BJ (cell line): ENCODE measurements at regions not wholly inside any gene's neighbourhood (a gene's known extent, or its start where the extent isn't known, plus 50 kb on each side); places are given as distances from the start of the nearest gene placed in this dataset.

Experiments
- CTCF ChIA-PET: fragments of 350-600 bp; formaldehyde crosslinking; extraction: SDS; loops from one replicate; lab custom pipeline; 2021; ENCODE audit warnings: antibody characterized with exemption, inconsistent platforms; lab: Yijun Ruan, JAX
- POLR2A ChIA-PET: fragments of 300-600 bp; sonication (Branson Sonifier 250); formaldehyde crosslinking; extraction: SDS; loops from one replicate; lab custom pipeline; 2021; ENCODE audit warnings: antibody characterized with exemption; lab: Charles Lee
- DNase-seq: peaks from one replicate; pipeline ENCODE4 v3.0.0-alpha.2; 2011; ENCODE audit warnings: low read depth
- H3K27me3 ChIP-seq: 2 replicates; pipeline ENCODE4 v1.6.0; 2011; ENCODE audit warnings: low read length; ENCODE audit not compliant: control insufficient read depth, insufficient read depth
- H3K36me3 ChIP-seq: 2 replicates; pipeline ENCODE4 v1.5.1; 2011; ENCODE audit warnings: low read length; ENCODE audit not compliant: control insufficient read depth, insufficient read depth
- H3K4me3 ChIP-seq: 2 replicates; pipeline ENCODE4 v1.5.1; 2011; ENCODE audit warnings: low read depth, mild to moderate bottlenecking, control low read depth, low read length
- TF ChIP-seq, protein P1 (sequence below): IDR thresholded peaks from 2 replicates; pipeline ENCODE4 v1.5.1; 2011; ENCODE audit warnings: low read depth, mild to moderate bottlenecking, control low read depth, inconsistent platforms, low read length, moderate library complexity; ENCODE audit not compliant: insufficient read depth

DNA sequence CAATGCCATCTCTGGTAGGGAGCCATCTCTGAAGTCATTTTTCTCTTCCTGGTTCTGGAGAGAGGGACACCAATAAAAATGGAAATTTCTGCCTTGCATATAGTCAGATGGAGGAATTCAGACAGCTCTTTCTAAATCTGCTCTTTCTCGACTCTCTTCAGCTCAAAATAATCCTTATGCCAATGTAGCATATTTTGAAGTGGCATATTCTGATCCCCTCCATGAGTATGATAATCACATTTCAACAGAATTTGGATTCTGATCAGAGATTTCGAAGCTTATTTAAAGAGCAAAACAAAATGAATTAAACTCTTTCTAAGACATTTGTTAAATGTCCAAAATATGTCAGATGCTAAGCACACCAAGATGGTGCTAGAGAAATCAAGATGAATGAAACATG, 267.1 kb upstream of the BTBD3 start:
- no peaks in the 10 kb centered on the region for H3K36me3 ChIP-seq
- no peaks in the 10 kb centered on the region for H3K27me3 ChIP-seq
- H3K4me3 ChIP-seq: no peak overlapping the region
- POLR2A ChIA-PET: interaction anchor here (0.6 kb wide), 1 partner anchor 86 kb away, joined by 10 read pairs; no protein-coding TSS in a partner anchor
- DNase-seq: no peak
- CTCF ChIA-PET: no interaction called here
- TF ChIP-seq, protein P1, sequence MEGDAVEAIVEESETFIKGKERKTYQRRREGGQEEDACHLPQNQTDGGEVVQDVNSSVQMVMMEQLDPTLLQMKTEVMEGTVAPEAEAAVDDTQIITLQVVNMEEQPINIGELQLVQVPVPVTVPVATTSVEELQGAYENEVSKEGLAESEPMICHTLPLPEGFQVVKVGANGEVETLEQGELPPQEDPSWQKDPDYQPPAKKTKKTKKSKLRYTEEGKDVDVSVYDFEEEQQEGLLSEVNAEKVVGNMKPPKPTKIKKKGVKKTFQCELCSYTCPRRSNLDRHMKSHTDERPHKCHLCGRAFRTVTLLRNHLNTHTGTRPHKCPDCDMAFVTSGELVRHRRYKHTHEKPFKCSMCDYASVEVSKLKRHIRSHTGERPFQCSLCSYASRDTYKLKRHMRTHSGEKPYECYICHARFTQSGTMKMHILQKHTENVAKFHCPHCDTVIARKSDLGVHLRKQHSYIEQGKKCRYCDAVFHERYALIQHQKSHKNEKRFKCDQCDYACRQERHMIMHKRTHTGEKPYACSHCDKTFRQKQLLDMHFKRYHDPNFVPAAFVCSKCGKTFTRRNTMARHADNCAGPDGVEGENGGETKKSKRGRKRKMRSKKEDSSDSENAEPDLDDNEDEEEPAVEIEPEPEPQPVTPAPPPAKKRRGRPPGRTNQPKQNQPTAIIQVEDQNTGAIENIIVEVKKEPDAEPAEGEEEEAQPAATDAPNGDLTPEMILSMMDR: no peak

DNA sequence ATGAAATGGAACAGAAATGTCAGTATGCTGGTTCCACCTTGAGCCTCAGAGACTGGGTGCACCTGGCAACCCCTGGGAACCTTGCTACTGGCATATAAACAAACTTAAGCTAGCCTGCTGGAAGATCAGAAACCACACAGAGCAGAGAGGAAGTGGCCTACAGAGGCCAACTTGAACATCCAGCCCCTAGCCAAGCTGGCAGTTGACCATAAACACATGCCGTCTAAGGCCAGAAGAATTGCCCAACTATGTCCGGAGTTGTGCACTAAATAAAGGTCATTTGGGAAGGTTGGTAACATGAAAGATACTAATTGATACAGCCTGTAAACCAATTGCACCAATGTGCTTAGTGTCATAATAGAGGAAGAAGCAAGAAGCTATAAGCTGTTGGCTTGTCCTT, 266.6 kb upstream of the BTBD3 start:
- ChIA-PET POLR2A (no interaction called here), CTCF (interaction anchor here (0.9 kb wide), 1 partner anchor 21 kb away, joined by 3 read pairs; no protein-coding TSS in a partner anchor)
- TF ChIP-seq, protein P1: no peak
- no peaks in the 10 kb centered on the region for H3K27me3 ChIP-seq
- no peaks in the 10 kb centered on the region for H3K36me3 ChIP-seq
- DNase-seq: no peak
- H3K4me3 ChIP-seq: no peak overlapping the region

DNA sequence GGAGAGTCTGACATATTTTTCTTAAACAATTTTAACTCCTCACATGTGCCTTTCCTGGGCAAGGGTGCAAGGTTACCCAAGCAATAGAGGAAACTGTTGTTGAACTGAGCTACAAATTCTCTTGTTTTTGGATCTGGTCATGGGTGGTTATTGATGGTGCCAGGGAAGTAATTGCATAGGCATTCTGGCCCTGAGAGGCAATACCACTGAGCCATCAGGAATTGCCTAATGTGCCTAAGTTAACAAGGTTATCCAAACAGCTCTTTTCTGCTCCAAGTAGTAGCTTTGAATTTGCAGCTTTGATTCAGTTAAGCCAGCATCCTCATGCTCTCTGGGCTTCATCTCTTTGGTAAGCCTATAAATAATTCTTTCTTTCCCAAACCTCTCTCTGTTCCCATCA, 266.0 kb upstream of the BTBD3 start:
- Histone ChIP-seq H3K36me3 (no peaks in the 10 kb centered on the region), H3K27me3 (no peaks in the 10 kb centered on the region), H3K4me3 (no peak overlapping the region)
- CTCF ChIA-PET: interaction anchor here (0.9 kb wide), 1 partner anchor 22 kb away, joined by 3 read pairs; no protein-coding TSS in a partner anchor
- DNase-seq: no peak
- POLR2A ChIA-PET: no interaction called here
- TF ChIP-seq, protein P1: no peak

GRCh38 chr20:11652128-11652527, 265.6 kb upstream of the BTBD3 start:
- TF ChIP-seq, protein P1: no peak
- Histone ChIP-seq H3K27me3 (no peaks in the 10 kb centered on the region), H3K4me3 (no peak overlapping the region), H3K36me3 (no peaks in the 10 kb centered on the region)
- CTCF ChIA-PET: interaction anchor here (0.9 kb wide), 1 partner anchor 22 kb away, joined by 3 read pairs; no protein-coding TSS in a partner anchor
- DNase-seq: no peak
- POLR2A ChIA-PET: no interaction called here

GRCh38 chr20:11654766-11655165, 262.9 kb upstream of the BTBD3 start:
- DNase-seq: no peak
- Histone ChIP-seq H3K27me3 (no peaks in the 10 kb centered on the region), H3K4me3 (no peak overlapping the region), H3K36me3 (no peaks in the 10 kb centered on the region)
- TF ChIP-seq, protein P1: no peak
- ChIA-PET CTCF (no interaction called here), POLR2A (no interaction called here)
